IMR-90 (cell line): ENCODE measurements at regions not wholly inside any gene's neighbourhood (a gene's known extent, or its start where the extent isn't known, plus 50 kb on each side); places are given as distances from the start of the nearest gene placed in this dataset.

ENCODE experiments used
- ATAC-seq: fragments of 200-7000 bp; cut with Tn5 transposase; 2 replicates; pipeline ENCODE4 v1.9.1; 2020; ENCODE audit warnings: low read depth, mild to moderate bottlenecking, moderate library complexity
- BruUV-seq: library from RNA; stranded (reverse); fragments of 400-500 nt; replicated peaks from 2 replicates; lab custom pipeline; 2021; lab: Mats Ljungman, UMichigan
- CTCF ChIA-PET: fragments of 300-600 bp; formaldehyde crosslinking; extraction: SDS; loops from one replicate; lab custom pipeline; 2021; ENCODE audit warnings: antibody characterized with exemption; lab: Yijun Ruan, JAX
- POLR2A ChIA-PET: fragments of 300-600 bp; sonication (Branson Sonifier 250); formaldehyde crosslinking; loops from one replicate; lab custom pipeline; 2022; ENCODE audit warnings: antibody characterized with exemption; ENCODE audit not compliant: unreplicated experiment; lab: Charles Lee
- DNase-seq: peaks from one replicate; pipeline ENCODE4 v3.0.0; 2013
- H2AFZ ChIP-seq: replicated peaks from 2 replicates; pipeline ENCODE3; 2013; ENCODE audit warnings: low read length, mild to moderate bottlenecking; ENCODE audit not compliant: poor library complexity
- H2AK5ac ChIP-seq: 2 replicates; pipeline ENCODE4 v1.6.1; 2013; ENCODE audit warnings: low read depth, low read length, inconsistent platforms
- H2AK9ac ChIP-seq: replicated peaks from 2 replicates; pipeline ENCODE3; 2013; ENCODE audit warnings: mild to moderate bottlenecking, low read depth, low read length, moderate library complexity; ENCODE audit not compliant: poor library complexity
- H2BK120ac ChIP-seq: 2 replicates; pipeline ENCODE4 v1.6.1; 2013; ENCODE audit warnings: low read depth, low read length, inconsistent platforms
- H2BK15ac ChIP-seq: 3 replicates; pipeline ENCODE4 v1.6.1; 2013; ENCODE audit warnings: low read depth, low read length, inconsistent platforms
- H2BK20ac ChIP-seq: 2 replicates; pipeline ENCODE4 v1.6.1; 2013; ENCODE audit warnings: low read depth, mild to moderate bottlenecking, inconsistent platforms, low read length, moderate library complexity
- H2BK5ac ChIP-seq: 2 replicates; pipeline ENCODE4 v1.6.1; 2013; ENCODE audit warnings: mild to moderate bottlenecking, low read depth, low read length, inconsistent platforms; ENCODE audit not compliant: poor library complexity, severe bottlenecking
- H3K14ac ChIP-seq: replicated peaks from 2 replicates; pipeline ENCODE4 v1.6.1; 2013; ENCODE audit warnings: low read depth, low read length, inconsistent platforms
- H3K18ac ChIP-seq: 2 replicates; pipeline ENCODE4 v1.6.1; 2013; ENCODE audit warnings: low read depth, low read length, control low read depth
- H3K23ac ChIP-seq: 2 replicates; pipeline ENCODE4 v1.6.1; 2013; ENCODE audit warnings: low read depth, low read length, inconsistent platforms
- H3K27ac ChIP-seq: 2 replicates; pipeline ENCODE4 v1.5.1; 2013; ENCODE audit warnings: mild to moderate bottlenecking, control low read depth, low read length; ENCODE audit not compliant: insufficient read depth
- H3K27me3 ChIP-seq: 2 replicates; pipeline ENCODE4 v1.6.1; 2013; ENCODE audit warnings: low read length; ENCODE audit not compliant: control insufficient read depth, insufficient read depth
- H3K36me3 ChIP-seq: 2 replicates; pipeline ENCODE4 v1.6.1; 2013; ENCODE audit warnings: low read length, mixed read lengths; ENCODE audit not compliant: control insufficient read depth, insufficient read depth
- H3K4ac ChIP-seq: 2 replicates; pipeline ENCODE4 v1.6.1; 2013; ENCODE audit warnings: low read depth, low read length, inconsistent platforms
- H3K4me1 ChIP-seq: 2 replicates; pipeline ENCODE4 v1.6.1; 2013; ENCODE audit warnings: low read length, mixed read lengths; ENCODE audit not compliant: control insufficient read depth, insufficient read depth
- H3K4me2 ChIP-seq: 2 replicates; pipeline ENCODE4 v1.6.1; 2013; ENCODE audit warnings: low read depth, mild to moderate bottlenecking, control low read depth, low read length, moderate library complexity
- H3K4me3 ChIP-seq: 2 replicates; pipeline ENCODE4 v1.5.1; 2013; ENCODE audit warnings: low read depth, mild to moderate bottlenecking, control low read depth, low read length, moderate library complexity; ENCODE audit not compliant: insufficient read depth
- H3K56ac ChIP-seq: 2 replicates; pipeline ENCODE4 v1.6.1; 2013; ENCODE audit warnings: low read length, inconsistent platforms; ENCODE audit not compliant: insufficient read depth; ENCODE audit errors: extremely low read depth
- H3K79me1 ChIP-seq, 2 experiments: 2 replicates each; pipeline ENCODE4 v1.6.1; 2013; ENCODE audit warnings: low read length in 2 of 2, inconsistent platforms in 1 of 2, low read depth in 1 of 2
- H3K9ac ChIP-seq: 2 replicates; pipeline ENCODE4 v1.6.1; 2013; ENCODE audit warnings: low read depth, low read length, control low read depth
- H3K9me1 ChIP-seq: 2 replicates; pipeline ENCODE4 v1.6.1; 2013; ENCODE audit warnings: low read length, inconsistent platforms; ENCODE audit not compliant: insufficient read depth
- H3K9me3 ChIP-seq: 2 replicates; pipeline ENCODE4 v1.6.1; 2013; ENCODE audit warnings: low read length; ENCODE audit not compliant: control insufficient read depth, insufficient read depth
- H4K20me1 ChIP-seq: 2 replicates; pipeline ENCODE4 v1.6.1; 2013; ENCODE audit warnings: low read length, inconsistent platforms; ENCODE audit not compliant: insufficient read depth
- H4K5ac ChIP-seq: 2 replicates; pipeline ENCODE4 v1.6.1; 2013; ENCODE audit warnings: mild to moderate bottlenecking, low read depth, low read length, control low read depth
- H4K8ac ChIP-seq, 2 experiments: 2 replicates each; pipeline ENCODE4 v1.6.1; 2013; ENCODE audit warnings: low read depth in 2 of 2, low read length in 2 of 2, control low read depth in 1 of 2, inconsistent platforms in 1 of 2
- H4K91ac ChIP-seq: 2 replicates; pipeline ENCODE4 v1.6.1; 2013; ENCODE audit warnings: low read depth, low read length, inconsistent platforms; ENCODE audit not compliant: insufficient read depth
- BHLHE40 ChIP-seq: fragments of 150-350 bp; IDR thresholded peaks from 2 replicates; pipeline ENCODE4 v1.6.1; 2016; ENCODE audit warnings: mild to moderate bottlenecking, low read depth, low read length
- MAZ ChIP-seq: IDR thresholded peaks from 2 replicates; pipeline ENCODE4 v1.6.1; 2012; ENCODE audit warnings: low read depth, mild to moderate bottlenecking, low read length, improper control_type of control experiment, moderate library complexity, borderline replicate concordance
- RCOR1 ChIP-seq: IDR thresholded peaks from 2 replicates; pipeline ENCODE4 v1.6.1; 2012; ENCODE audit warnings: mild to moderate bottlenecking, low read length, improper control_type of control experiment; ENCODE audit not compliant: insufficient replicate concordance
- WGBS, 2 experiments: methylation state at CpG; one replicate each; pipeline versions ENCODE4 v1.1.5 to v1.1.7; 2013; ENCODE audit warnings: missing lambda C conversion rate in 2 of 2; ENCODE audit not compliant: insufficient read length in 1 of 2; ENCODE audit errors: extremely low coverage in 2 of 2; 5-methylcytosine and 5-hydroxymethylcytosine counted together
- dilution Hi-C: fragments of 300-500 bp; cut with HindIII; formaldehyde crosslinking; loops from one replicate; pipeline ENCODE4 v1.14.3; 2018; ENCODE audit warnings: low sequenced_read_pairs; ENCODE audit not compliant: unreplicated experiment
- in situ Hi-C: fragments of 300-500 bp; cut with MboI; formaldehyde crosslinking; loops from 3 replicates; pipeline ENCODE4 v1.14.3; 2019; ENCODE audit warnings: low sequenced_read_pairs, inconsistent platforms, mixed read lengths
- intact Hi-C: fragments of 100-400 bp; cut with micrococcal nuclease; formaldehyde crosslinking; loops from 2 replicates; pipeline ENCODE4 v1.10.0; 2022
- TF ChIP-seq, protein P1 (sequence below): fragments of 150-350 bp; IDR thresholded peaks from 2 replicates; pipeline ENCODE4 v1.6.1; 2017; ENCODE audit warnings: mild to moderate bottlenecking, antibody characterized with exemption, low read length, low read depth
- TF ChIP-seq, protein P2 (sequence below): fragments of 150-350 bp; IDR thresholded peaks from 2 replicates; pipeline ENCODE4 v1.6.1; 2016; ENCODE audit warnings: low read depth, mild to moderate bottlenecking, low read length, moderate library complexity, borderline replicate concordance
- TF ChIP-seq, protein P3 (sequence below): conservative IDR thresholded peaks from 2 replicates; pipeline ENCODE4 v1.5.1; 2012; ENCODE audit warnings: mild to moderate bottlenecking, low read depth, low read length, improper control_type of control experiment

DNA sequence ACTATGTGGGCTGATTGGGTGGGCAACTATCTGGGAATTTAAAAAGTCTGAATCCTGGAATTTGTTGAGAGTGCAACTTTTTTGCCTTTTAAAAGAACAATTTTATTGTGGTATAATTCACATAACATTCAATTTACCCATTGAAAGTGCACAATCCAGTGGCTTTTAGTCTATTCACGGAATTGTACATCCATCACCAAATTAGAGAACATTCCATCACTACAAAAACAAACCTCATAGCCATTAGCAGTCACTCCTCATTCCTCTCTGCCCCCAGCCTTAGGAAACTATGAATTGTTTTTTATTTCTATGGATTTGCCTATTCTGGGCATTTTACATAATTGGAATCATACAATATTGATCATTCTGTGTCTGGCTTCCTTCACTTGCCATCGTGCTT is 101.8 kb upstream of the ALDH1A3 start:
- Histone ChIP-seq H3K4me3 (no peak overlapping the region), H2BK15ac (no peak overlapping the region), H3K4ac (no peak overlapping the region), H3K18ac (no peak overlapping the region), H3K4me2 (no peak overlapping the region), H4K5ac (no peak overlapping the region), H3K9ac (no peak overlapping the region), H3K4me1 (no peaks in the 10 kb centered on the region), H4K20me1 (no peaks in the 10 kb centered on the region), H3K14ac (no peak overlapping the region), H3K9me3 (no peaks in the 10 kb centered on the region), H2AK9ac (no peak overlapping the region), H2BK5ac (no peak overlapping the region), H3K36me3 (no peaks in the 10 kb centered on the region), H4K91ac (no peak overlapping the region), H4K8ac (no peak overlapping the region), H3K27me3 (no peaks in the 10 kb centered on the region), H3K56ac (no peak overlapping the region), H2AFZ (no peak overlapping the region), H3K79me1 (no peaks in the 10 kb centered on the region), H2BK20ac (no peak overlapping the region), H2BK120ac (no peak overlapping the region), H2AK5ac (no peak overlapping the region), H3K9me1 (no peaks in the 10 kb centered on the region), H3K27ac (no peak overlapping the region), H3K23ac (no peak overlapping the region)
- dilution Hi-C loops: no loop called here
- TF ChIP-seq, protein P1, sequence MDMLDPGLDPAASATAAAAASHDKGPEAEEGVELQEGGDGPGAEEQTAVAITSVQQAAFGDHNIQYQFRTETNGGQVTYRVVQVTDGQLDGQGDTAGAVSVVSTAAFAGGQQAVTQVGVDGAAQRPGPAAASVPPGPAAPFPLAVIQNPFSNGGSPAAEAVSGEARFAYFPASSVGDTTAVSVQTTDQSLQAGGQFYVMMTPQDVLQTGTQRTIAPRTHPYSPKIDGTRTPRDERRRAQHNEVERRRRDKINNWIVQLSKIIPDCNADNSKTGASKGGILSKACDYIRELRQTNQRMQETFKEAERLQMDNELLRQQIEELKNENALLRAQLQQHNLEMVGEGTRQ: no peak
- TF ChIP-seq BHLHE40 (no peak), RCOR1 (no peak), MAZ (no peak)
- TF ChIP-seq, protein P2, sequence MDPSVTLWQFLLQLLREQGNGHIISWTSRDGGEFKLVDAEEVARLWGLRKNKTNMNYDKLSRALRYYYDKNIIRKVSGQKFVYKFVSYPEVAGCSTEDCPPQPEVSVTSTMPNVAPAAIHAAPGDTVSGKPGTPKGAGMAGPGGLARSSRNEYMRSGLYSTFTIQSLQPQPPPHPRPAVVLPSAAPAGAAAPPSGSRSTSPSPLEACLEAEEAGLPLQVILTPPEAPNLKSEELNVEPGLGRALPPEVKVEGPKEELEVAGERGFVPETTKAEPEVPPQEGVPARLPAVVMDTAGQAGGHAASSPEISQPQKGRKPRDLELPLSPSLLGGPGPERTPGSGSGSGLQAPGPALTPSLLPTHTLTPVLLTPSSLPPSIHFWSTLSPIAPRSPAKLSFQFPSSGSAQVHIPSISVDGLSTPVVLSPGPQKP: no peak
- TF ChIP-seq, protein P3, sequence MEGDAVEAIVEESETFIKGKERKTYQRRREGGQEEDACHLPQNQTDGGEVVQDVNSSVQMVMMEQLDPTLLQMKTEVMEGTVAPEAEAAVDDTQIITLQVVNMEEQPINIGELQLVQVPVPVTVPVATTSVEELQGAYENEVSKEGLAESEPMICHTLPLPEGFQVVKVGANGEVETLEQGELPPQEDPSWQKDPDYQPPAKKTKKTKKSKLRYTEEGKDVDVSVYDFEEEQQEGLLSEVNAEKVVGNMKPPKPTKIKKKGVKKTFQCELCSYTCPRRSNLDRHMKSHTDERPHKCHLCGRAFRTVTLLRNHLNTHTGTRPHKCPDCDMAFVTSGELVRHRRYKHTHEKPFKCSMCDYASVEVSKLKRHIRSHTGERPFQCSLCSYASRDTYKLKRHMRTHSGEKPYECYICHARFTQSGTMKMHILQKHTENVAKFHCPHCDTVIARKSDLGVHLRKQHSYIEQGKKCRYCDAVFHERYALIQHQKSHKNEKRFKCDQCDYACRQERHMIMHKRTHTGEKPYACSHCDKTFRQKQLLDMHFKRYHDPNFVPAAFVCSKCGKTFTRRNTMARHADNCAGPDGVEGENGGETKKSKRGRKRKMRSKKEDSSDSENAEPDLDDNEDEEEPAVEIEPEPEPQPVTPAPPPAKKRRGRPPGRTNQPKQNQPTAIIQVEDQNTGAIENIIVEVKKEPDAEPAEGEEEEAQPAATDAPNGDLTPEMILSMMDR: no peak
- no TSS peak for BruUV-seq
- in situ Hi-C loops: no loop called here
- ATAC-seq (no peak; the same call in 1 of the 2 replicates), DNase-seq (no peak)
- 80% methylated on average over 1 of the region's 2 CpGs; no CpG with 5 or more reads in 1 of the 2 experiments for WGBS, 2 experiments
- intact Hi-C loops: no loop called here
- ChIA-PET CTCF (no interaction called here), POLR2A (no interaction called here)
